HG02938 (cell line): ENCODE measurements at regions not wholly inside any gene's neighbourhood (a gene's known extent, or its start where the extent isn't known, plus 50 kb on each side); places are given as distances from the start of the nearest gene placed in this dataset.

Experiments
- ATAC-seq: cut with Tn5 transposase; IDR thresholded peaks from one replicate; pipeline ENCODE4 v1.9.1; 2021; ENCODE audit warnings: mild to moderate bottlenecking, moderate library complexity; ENCODE audit not compliant: unreplicated experiment

DNA sequence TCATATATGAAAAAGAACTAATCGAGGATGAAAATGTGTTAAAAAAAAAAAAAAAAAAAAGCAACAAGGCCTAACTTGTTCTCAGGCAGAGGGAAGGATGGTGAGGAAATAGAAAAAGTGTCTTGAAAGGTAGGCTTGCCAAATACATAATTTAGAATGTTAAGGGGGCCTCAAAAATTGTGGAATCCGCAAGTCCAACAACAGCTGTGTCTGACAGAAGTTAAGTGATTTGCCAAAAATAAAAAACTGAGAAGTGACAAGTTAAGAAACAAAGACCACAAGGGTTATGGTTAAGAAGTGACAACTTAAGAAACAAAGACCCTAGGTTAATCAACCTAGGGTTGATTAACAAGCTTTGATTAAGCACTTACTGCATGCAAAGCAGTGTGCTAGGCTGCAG, 110.6 kb downstream of the P2RY1 start:
- no peak for ATAC-seq

DNA sequence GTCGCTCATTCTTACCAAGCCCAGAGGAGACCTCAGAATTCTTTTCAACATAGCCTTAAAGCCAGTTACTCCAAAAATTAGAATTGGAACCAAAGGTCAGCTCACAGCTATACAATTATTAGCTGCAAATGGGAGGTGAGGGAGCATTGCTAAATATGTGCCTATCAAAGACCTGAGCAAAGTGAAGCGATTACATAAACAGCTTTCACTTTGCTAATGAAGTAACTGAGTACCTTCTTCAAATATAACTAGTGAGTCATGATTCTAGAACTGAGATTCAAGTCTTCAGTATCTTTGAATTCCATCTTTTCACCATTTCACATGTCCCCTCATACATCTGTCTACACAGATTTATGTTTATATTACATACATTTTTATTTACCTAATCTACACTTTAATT, 122.6 kb downstream of the P2RY1 start:
- no peak for ATAC-seq

DNA sequence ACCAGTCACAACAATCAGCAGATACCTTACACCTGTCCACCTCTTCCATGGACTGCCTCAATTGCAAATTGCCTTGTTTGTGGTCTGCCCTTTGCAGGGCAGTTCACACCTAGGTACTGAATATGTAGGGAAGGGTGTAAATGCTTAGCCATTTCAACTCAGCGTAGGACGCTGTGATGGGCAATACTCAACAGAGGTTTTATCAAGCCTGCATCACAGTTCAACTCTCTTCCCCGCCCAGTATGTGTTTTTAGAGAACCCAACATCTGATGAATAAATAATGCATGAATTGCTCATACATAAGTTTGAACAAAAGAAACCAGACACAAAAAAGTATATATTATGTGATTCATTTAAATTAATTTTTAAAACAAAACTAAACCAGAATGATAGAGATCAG, 124.4 kb downstream of the P2RY1 start:
- ATAC-seq = no peak

- ATAC-seq = no peak
These were observed 125.8 kb downstream of the P2RY1 start for GRCh38 chr3:152960684-152961083.

DNA sequence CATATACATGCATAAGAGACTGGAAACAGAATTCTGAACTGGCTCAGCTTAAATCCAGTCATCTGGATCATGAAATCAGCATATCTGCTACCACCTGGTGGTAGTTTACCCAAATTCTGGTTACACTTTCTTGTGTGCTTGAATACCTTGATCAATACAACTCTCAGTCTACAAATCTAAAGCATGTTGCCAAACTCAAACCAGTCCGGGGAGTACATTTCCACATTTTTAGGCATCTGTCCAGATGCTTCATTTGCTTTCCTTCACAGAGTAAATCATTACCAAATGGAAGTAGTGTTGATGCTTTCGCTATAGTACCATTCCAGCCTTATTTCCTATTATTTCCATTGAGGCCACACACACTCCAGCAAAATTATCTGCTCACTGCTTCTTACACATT, 126.4 kb downstream of the P2RY1 start:
- no peak for ATAC-seq

GRCh38 chr3:152964911-152965609, 130.1 kb downstream of the P2RY1 start:
- no peak for ATAC-seq

- ATAC-seq = no peak
These were observed 133.6 kb downstream of the P2RY1 start for GRCh38 chr3:152968388-152969024.

- ATAC-seq = no peak
These were observed 134.8 kb downstream of the P2RY1 start for GRCh38 chr3:152969557-152970300.

- ATAC-seq = no peak
These were observed 135.9 kb downstream of the P2RY1 start for GRCh38 chr3:152970851-152971250.

GRCh38 chr3:152971880-152972279, 136.9 kb downstream of the P2RY1 start:
- no peak for ATAC-seq

GRCh38 chr3:152973575-152973974, 138.6 kb downstream of the P2RY1 start:
- no peak for ATAC-seq

DNA sequence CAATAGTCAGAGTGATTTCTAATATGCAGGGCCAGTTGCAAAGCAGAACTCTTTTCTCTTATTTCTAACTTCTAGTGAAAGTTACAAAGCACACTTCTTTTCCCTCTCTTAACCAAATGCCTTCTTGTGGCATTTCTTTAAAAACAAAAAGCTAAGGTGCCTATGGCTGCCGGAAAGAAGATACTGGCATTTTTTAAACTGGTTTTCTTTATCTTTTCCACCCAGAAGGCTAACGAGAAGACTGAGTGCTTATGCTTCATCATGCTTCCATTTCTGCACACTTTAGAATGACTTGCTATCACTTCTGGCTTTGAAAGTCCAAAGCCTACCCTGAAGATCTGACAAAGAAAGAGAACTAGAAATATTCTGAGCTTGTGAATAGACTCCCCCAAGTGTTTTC, 141.3 kb downstream of the P2RY1 start:
- no peak for ATAC-seq

GRCh38 chr3:152977366-152977765, 142.4 kb downstream of the P2RY1 start:
- ATAC-seq = no peak

- no peak for ATAC-seq
These were observed 143.2 kb downstream of the P2RY1 start for GRCh38 chr3:152978152-152978551.

DNA sequence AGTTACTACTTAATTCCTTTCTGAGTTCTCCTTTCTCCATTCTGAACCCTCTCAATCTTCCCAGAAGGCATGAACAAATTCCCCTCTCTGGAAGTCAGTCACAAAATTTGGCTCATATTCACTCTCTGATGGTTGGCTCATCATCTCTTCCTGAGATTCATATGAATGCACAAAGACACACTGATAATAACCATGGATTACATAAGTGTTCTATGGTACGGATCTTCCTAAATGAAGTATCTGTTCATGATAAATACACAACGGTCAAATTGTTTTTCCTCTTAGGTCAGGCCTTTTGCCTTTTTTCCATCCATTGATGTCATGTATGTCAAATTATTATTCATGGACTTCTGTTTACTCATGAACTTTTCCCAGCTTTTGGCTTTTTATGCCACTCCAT, 162.6 kb downstream of the P2RY1 start:
- no peak for ATAC-seq

GRCh38 chr3:152998591-152998990, 163.4 kb upstream of the RAP2B start:
- ATAC-seq = no peak

DNA sequence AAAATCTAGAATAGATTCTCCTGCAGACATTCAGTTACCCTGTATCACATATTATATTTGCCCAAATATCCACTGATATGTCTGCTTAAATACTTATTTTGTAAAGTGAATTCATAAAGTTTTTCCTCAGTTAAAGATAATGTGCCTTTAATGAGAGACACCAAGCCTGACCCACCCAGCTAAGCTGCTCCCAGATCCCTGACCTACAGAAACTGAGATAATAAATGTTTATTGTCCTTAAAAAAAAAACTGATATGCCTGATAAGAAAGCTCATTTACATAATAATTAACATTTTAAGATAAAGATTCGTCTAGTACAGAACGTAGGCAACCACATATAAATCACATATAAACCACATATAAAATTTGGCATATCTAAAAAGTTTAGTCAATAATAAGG, 161.7 kb upstream of the RAP2B start:
- no peak for ATAC-seq

- no peak for ATAC-seq
These were observed 160.6 kb upstream of the RAP2B start for GRCh38 chr3:153001210-153002078.

DNA sequence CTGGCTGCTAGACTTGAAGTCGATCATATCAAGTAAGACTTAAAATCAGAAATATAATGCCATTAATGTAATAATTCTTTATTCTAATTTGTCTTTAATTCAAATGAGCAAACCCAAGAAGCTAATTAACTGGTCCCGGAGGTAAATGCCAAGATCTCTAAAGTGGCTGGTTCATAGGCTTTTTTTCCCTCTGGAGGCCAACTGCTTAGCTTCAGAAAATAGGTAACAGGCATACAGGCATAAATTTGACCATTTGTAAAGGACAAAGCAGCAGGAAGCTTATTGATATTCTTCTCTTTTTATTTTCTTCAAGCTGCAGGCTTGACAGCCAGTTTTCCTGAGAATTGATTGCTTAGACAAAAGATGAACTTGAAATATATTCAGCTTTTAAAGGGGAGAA, 158.6 kb upstream of the RAP2B start:
- no peak for ATAC-seq

- no peak for ATAC-seq
These were observed 158.2 kb upstream of the RAP2B start for GRCh38 chr3:153003862-153004261.

GRCh38 chr3:153008226-153008625, 153.8 kb upstream of the RAP2B start:
- no peak for ATAC-seq
